HG02870 (cell line): ENCODE measurements at regions not wholly inside any gene's neighbourhood (a gene's known extent, or its start where the extent isn't known, plus 50 kb on each side); places are given as distances from the start of the nearest gene placed in this dataset.
A peak's percentile ranks its signal among the peaks of the same experiment; 100 is the strongest.

ENCODE experiments used
- ATAC-seq: cut with Tn5 transposase; IDR thresholded peaks from one replicate; pipeline ENCODE4 v1.9.1; 2021; ENCODE audit warnings: mild to moderate bottlenecking, moderate library complexity; ENCODE audit not compliant: unreplicated experiment

DNA sequence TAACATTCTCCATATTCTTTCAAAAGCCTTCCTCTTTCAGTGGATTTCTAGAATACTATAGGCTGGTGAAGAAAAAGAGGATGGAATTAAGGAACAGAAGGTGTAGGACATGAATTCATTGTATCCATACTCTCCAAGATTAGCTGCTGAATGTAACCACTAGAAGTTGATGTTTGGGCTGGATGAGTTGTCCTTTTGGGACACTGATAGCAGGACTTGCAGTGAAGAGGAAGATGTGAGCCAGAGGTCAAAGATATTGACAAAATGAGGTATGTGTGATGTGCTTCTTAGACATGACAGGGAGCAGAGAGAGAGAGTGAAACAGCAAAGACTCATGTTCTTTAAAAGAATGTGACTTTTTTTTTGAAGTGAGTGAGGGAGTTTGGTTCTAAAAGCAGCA is 134.3 kb upstream of the MAN1A1 start:
- ATAC-seq, result no peak

DNA sequence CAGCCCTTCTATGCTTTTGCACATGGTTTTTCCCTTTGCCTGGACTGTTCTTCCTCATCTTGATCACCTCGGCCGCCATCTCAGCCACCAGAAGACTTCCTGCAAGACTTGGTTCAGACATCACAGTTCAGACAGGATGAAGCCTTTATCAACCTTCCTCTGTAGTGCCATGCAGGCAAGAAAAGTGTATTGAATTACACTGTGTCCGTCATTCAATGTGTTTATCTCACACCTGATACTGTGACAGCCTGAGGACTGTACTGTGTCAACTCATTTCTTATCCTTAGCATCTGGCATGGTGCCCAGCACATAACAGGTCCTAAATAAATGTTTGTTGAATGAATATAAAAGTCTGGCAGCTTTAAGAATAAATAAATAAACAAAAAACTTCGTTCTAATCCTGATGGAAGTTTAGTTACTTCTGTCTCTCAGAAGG is 133.3 kb upstream of the MAN1A1 start:
- ATAC-seq, result no peak

DNA sequence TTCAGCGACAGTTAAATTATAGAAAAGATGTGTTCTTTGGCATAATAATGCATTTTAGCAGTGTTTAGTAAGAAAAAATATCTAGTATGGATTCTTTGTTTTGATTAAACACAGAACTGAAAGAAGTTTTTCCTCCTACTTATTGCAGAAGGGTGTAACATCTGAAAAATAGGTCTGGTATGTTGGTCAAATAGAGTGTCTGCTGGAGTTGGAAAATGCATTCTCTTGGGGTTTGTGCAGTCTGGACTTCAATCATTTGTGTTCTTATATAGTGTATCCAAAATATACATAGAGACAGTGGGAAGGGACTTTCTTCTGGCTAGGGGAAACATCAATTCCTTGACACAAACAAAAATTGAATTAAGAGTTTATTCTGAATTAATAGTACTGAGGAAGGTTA is 132.4 kb upstream of the MAN1A1 start:
- ATAC-seq, result no peak

DNA sequence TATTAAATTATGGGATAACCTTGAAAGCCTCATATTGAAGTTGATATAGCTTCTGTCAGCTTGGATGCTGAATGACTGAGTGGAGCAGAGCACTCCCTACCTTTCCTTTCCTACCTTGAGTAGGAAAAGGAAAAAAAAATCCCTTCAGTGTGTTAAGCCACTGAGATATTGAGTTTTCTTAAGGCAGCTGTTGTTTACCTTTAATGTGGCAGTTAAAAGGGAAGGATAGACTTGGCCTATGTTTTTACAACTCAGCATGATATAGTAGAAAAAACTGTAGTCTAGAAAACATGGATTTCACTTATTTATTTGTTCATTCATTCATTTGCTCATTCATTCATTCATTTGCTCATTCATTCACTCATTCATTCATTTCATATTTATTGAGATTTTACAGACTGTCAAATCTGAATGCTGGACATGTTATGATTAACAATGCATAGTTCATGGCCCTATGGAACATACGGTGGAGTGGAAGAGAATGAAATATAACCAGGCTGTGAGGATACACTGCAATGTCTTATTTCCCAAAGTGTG is 131.5 kb upstream of the MAN1A1 start:
- no peak for ATAC-seq

DNA sequence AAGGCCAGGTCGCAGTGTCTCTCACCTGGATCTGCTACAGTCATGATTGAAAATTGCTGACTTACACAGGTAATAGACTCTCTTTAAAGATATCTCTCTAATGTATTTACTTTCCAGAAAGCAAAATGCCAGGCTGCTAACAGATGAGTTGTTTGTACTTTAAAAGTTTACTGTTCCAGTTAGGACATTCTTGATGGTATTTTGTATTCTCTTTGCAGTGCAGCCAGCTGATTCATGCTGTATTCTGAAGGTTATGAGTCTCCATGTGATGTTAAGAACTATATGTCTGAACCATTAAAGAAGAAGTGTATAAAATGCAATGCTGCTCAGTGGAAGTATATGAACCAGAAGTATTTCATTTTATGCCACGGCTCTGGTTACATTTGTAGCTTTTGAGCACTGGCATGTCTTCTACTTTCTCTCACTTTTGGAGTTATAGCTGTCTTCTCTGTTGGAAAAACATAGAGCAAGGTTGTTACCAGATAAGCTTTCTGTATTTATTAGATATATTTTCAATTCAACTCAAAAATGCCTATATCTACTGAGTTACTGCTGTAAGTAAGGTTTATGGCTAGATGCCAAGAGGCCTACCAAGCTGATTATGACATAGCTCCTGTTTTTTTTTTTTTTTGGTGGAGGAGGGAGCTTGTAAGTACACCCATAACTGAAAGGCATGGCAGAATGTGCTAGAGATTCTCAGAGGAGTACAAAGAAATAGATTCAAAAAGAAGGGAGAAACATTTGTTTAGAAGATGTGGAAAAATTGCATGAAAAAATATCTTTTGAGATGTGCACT is 130.5 kb upstream of the MAN1A1 start:
- ATAC-seq, result no peak

DNA sequence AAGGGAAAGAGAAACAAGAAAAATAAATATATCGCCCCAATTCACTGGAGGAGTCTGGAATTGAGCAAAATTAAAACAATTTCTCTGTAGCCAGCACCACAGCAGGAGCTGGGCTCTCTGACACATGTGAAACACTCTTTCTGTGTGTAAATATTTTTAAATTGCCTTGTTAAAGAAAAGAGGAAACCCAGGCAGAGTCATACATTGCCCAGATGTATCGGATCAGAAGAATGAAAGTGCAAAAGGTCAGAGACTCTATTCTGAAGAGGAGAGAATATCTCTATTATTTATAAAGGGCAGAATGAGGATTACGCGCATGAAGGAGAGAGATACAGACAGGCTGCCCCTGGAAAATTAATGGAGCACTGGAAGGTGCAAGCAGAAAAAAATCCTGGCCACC is 127.0 kb upstream of the MAN1A1 start:
- peak; percentile 89 for ATAC-seq

DNA sequence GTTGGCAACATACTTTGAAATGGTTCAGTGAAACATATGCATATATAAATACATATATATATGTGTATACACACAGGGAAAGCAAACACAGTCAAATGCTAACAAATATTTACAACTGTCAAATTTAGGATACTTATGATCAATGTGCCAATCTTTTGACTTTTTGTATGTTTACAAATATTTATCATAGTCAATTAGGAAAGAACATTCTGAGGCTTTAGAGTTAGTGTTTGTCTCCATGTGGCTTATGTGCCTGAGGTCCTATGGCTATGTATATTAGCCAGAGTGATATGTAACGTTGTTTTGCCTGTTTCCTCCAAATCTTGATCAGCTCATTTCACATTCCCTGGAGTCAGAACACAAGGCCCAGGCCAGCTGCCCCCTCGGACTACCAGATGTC is 126.5 kb upstream of the MAN1A1 start:
- no peak for ATAC-seq

DNA sequence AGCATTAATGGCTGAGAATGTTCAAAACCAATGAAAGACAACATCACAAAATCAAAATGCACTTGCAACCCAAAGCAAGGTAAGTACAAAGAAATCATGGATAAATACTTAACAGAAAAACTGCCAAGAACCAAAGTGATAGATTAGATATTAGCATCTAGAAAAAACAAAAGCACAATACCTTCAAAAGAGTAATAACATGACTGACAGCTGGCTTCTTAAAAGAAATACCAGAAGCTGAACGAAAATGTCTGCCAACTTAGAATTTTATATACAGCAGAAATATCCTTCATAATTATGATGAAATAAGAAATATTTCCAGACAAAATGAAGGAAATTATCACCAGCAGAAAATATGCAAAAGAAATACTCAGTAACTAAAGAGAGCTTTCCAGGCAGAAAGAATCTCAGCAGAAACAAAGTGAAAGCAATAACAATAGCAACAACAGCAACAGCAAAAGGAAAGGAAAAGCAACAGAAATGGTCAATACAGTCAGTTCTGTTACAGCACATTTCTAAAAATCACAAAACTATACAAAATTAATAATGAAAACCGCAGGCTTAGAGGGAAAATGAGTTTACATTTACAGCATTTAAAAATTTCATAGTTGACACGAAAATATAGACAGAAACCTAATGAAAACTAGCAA is 121.5 kb upstream of the MAN1A1 start:
- ATAC-seq, result no peak

DNA sequence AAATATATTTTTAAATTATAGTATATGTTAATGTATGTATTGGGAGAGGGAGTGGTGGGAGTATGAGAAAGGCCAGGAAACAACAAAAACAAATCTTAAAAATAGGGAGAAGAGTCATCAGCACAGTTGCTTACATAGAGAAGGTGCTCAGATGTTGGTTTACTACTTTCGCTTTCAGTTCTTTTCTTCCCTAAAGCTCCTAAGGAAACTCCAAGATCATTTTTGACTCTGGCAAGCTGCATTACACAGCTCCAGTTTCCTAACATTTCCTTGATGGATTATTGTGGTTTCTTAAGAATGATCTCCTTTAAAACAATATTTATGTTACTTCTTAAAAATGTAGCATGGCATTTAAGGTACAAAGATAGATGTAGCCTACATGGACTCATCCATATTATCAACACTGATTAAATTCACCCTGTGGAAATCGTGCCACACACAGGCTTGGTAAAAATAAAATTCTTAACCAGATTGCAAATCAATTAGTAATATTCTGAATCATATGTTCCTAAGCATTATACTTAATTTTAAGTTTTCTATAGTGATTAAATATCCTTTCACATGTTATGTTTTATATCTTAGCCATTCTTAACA is 118.0 kb upstream of the MAN1A1 start:
- no peak for ATAC-seq

DNA sequence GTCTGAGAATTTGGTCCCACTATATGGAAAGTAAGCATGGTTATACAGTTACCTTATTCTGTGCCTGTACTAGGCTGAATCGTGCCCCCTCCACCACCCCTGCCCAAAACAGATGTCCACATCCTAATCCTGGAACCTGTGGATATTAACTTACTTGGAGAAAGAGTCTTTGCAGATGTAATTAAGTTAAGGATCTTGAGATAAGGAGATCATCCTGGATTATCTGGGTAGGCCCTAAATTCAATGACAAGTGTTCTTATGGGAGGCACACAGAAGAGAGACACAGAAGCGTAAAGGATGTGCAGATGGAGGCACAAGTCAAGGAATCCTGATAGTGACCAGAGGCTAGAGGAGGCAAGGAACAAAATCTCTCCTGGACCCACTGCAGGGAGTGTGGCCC is 116.7 kb upstream of the MAN1A1 start:
- ATAC-seq, result no peak

DNA sequence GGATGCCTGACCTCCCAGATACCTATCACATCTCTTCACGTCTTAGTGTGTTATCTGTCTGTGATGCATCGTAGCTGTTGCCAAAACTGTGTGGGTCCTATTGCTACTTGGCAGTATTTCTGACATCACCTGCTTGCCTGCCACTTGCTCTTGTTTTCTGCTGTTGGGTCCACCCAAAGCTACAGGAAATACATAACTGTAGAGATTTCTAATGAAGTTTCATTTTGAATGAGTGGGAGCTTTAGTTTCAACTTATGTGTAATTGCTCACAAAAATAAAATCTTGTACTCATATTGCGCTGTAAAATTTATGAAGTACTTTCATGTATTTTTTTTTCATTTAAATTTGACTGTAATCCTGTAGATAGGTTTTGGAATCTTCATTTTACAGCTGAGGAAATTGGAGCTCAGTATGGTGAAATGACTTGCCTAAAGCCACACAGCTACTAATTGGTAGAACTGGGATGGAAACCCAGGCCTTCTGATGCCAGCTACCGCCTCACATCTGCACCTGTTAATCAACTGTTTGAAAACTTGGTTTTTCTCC is 113.6 kb upstream of the MAN1A1 start:
- peak; percentile 80 for ATAC-seq

DNA sequence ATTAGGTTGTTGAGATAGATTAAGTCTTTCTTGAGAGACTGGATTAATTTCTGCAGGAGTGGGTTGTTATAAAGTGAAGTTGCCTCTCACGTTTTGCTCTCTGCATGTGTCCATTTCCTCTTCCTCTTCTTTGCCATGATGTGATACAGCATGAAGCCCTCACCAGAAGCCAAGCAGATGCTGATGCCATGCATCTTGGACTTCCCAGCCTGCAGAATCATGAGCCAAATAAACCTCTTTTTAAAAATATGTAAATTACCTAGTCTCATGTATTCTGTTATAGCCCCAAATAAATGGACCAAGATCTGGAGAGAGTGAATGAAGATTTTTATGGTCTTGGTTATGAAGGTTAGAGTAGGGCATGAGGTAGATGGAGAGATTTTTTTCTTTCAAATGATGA is 111.6 kb upstream of the MAN1A1 start:
- ATAC-seq, result no peak

DNA sequence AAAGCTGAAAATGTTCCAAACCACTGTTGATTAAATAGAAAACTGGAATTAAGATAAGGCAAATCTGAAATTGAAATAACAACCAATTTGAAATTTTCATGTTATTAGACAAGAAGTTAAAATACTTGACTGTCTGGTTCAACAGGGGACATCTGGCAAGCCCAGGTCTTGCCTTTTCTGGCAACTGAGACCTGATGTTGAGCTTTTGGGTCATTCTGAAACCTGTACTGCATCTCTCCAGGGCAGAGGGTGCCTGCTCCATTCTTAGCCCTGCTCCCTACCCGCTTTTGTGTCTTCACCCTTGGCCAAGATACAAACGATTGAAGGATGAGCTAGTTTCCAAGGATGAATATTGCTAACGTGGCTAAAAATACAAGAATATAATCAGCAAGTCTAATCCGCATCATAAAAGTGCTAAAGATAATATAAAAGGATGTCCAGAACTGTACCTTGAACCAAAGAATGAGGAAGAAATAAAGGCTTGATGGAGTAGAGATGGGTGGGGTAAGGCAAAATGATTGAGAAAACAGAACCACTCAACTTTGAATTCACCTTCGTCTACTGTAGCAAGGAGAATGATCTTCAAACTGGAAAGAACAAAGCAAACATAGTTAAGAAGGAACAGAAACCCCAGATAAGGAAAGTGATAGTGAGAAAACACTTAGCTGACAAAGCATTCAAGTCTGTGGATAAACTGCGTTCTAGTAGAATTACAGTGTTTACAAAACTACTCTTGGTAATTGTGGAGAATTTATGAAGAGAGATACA is 109.8 kb upstream of the MAN1A1 start:
- ATAC-seq, result peak; percentile 71

DNA sequence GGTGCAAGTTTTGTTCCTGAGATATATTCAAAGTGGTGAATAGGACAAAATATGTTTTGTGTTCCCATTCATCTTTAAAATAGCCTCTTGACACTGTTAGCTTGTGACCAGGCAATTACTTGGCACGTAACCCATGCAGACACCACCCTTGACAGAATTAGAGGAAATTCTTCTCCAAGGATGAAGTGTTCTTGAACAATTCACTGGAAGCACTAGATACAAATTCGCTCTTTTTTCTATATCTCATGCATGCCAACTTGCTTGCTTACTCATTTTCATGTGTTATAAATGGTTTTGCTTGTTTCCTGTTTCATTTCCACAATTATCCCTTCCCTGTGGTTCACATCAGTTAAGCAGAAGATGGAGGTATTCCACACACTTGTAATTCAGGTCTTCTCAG is 105.2 kb upstream of the MAN1A1 start:
- no peak for ATAC-seq

DNA sequence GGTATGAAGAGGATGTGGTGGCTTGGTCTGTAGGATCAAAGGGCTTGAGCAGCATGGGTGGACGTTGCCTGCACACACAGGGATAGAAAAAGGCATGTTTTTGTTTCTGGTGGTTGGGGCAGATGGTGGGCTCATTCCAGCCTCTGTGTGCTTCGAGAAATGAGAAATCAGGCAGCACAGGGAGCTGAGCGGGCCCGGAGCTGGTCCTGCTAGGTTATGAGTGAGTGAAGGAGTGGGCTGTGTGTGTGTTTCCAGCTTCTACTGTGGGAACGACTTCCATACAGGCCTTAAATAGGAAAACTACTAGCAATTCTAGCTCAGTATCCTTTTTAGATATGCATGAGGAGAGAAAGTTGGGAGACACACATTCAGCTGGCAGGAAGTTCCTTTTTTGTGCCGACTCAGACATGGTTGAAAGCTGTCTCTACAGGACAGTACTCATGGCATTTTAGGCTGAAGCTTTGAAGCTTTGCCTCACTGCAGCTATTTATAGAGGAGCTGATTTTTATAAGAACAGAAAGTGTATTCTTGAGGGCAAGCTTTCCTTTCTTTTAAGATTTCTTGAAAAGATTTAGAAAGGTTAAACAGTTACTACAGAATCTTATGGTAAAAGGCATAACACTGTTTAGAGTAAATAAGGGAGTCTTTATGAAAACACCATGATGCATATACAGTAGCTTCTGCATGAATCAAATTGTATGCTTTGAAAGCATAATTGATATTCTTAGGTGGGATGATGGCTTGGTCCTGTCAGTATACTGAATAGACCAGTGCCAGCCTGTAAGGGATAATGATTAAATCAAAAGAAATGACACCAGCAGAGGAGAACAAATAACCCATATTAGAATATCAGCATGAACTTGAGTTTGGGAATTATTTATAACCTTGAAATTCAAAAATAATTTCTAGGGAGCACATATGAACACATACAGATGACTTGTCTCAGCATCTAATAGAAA is 104.0 kb upstream of the MAN1A1 start:
- no peak for ATAC-seq

DNA sequence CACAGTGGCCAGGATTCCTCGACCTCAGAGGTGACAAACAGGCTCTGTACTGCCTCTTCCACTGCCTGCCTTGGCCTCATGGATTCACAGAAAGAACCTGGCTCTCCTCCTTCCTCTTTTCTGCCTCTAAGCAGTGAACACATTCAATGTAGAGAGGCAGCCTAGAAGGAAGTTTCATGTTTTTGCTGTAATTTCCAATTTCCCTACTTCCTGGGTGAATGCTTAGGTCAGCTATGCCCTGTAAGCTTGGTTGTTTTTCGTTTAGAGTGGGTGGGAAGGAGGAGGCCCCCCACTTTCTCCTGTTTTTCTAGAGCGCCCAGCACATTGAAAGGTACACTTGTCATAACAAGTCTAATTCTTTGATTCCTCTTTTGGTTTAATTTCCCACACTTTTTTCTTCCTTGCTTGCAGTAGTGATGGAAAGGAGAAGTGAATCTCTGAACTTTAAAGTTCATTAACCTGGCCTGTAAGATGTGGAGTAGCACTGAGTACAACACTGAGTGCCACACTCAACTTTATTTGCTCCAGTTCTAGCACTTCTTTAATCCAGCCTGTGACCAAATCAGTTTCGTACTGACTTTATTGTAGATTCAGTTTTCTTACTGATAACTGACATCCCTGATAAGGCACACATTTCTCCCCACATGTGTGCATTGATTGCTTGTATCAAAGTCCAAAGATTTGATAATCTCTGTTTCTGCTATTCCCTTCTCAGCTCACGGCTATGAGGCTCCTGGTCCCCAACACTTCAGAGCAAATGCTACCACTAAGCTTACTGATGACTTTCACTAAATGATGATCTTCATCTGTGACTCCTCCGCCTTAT is 100.0 kb upstream of the MAN1A1 start:
- no peak for ATAC-seq

DNA sequence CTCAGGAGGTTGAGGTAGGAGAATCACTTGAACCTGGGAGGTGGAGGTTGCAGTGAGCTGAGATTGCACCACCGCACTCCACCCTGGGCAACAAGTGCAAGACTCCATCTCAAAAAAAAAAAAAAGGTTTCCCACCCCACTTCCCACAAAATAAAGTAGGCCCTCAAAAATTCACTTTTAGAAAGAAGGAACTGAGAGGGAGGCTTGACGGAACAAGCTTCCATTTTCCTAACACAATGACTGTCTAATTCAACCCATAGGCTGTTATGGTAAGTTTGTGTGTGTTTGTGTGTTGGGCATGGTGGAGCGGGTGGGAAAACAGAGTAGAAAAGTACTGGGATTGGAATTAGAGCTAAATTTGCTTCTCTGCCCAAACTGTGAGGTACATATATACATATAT is 98.4 kb upstream of the MAN1A1 start:
- no peak for ATAC-seq

DNA sequence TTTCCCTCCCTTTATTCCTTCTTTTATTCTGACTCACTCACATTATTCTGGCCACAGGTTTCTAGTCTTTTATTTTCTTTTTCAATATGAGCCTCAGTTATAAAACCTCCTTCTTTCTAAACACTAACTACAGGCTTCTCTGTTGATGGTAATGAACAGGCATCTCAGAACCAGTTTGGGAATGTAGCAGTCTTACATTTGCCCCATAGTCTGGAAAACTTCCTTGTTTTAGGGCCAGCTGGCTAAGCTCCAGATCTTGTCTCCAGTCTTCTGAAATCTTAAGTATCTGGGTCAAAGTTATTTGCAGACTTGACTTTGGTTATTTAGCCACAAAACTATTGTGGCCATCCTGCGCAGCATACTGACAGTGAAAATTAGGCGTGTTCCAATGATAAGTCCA is 97.0 kb upstream of the MAN1A1 start:
- no peak for ATAC-seq

DNA sequence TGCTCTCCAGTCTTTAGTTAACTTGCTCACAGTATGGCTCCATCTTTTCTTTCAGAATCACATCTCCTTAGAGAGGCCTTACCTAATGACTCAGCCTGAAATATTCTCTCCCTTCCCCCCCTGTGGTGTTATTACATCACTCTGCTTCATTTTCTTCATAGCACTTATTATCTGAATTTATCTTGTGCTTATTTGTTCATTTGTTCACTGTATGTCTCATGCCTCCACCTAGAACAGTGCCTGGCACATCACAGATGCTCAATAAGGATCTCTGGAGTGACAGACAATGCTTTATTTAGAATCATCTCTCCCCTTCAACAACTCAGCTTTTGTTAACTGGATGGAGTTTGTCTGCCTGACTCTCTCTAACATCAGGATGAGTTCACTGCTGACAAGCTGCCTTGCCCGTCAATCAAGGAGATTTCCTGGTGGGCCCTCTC is 96.6 kb upstream of the MAN1A1 start:
- ATAC-seq, result peak; percentile 33
